ENCODE measurements at regions not wholly inside any gene's neighbourhood (a gene's known extent, or its start where the extent isn't known, plus 50 kb on each side); places are given as distances from the start of the nearest gene placed in this dataset.

DNA sequence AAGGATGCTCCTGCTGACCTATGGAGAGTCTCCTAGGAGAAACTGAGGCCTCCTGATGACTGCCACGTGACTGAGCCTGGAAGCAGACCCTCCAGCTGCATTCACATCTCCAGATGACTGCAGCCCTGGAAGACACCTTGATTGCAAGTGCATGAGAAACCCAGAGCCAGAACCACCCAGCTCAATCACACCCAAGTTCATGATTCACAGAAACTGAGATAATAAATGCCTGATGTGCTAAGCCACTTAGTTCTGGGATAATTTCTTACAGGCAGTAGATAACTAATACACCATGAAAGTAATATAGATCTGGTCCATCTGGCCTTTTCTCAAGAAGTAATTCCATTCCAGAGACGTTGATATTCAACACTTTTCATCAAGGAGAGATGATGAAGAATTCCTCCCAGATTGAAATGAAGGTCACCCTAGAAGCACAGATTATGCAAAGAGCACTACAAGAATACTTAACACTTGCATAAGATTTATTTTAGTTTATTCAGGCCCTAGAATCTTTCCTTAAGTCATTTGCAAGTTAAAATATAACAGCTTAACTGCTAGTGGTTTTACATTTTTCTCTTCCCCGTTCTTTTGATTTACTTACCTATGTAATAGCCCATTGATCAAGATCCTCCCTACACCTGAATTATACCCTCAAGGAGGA, 208.2 kb upstream of the INHBA start:
- DNase-seq (no peak), ATAC-seq (no peak)
- intact Hi-C loops (cut with micrococcal nuclease), result no loop called here

- intact Hi-C loops (cut with micrococcal nuclease), result no loop called here
These were observed 204.6 kb upstream of the INHBA start for GRCh38 chr7:41907444-41907843.

GRCh38 chr7:41900532-41900931, 197.6 kb upstream of the INHBA start:
- ATAC-seq (no peak), DNase-seq (no peak)
- intact Hi-C loops (cut with micrococcal nuclease), result no loop called here

More at GRCh38 chr7:41907444-41907843, 204.6 kb upstream of the INHBA start:
- DNase-seq (no peak), ATAC-seq (no peak)

- intact Hi-C loops (cut with micrococcal nuclease), result no loop called here
- ATAC-seq, result no peak
These were observed 197.0 kb upstream of the INHBA start for GRCh38 chr7:41899823-41900433.

DNA sequence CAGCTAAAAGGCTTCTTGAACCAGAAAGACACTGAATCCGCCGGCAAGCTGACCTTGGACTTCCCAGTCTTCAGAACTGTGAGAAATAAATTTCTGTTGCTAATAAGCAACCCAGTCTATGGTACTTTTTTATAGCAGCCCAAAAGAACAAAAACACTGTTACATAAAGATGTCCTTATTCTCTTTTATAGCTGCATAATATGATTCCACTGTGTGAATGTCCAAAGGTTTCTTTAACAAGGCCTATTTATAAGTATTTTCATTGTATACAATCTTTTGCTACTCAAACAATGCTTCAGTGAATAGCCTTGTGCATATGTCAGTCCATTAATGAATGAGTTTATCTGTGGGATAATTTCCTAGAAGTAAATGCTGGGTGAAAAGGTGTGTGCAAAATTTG, 190.8 kb upstream of the INHBA start:
- no peak for DNase-seq
- ATAC-seq, result no peak
- intact Hi-C loops (cut with micrococcal nuclease), result no loop called here

More at GRCh38 chr7:41899823-41900433, 197.0 kb upstream of the INHBA start:
- DNase-seq, result no peak

- intact Hi-C loops (cut with micrococcal nuclease), result no loop called here
- ATAC-seq, result no peak
- DNase-seq, result no peak
These were observed 189.6 kb upstream of the INHBA start for GRCh38 chr7:41892356-41893100.

- DNase-seq (no peak), ATAC-seq (no peak)
- intact Hi-C loops (cut with micrococcal nuclease), result no loop called here
These were observed 189.1 kb upstream of the INHBA start for GRCh38 chr7:41891950-41892349.

DNA sequence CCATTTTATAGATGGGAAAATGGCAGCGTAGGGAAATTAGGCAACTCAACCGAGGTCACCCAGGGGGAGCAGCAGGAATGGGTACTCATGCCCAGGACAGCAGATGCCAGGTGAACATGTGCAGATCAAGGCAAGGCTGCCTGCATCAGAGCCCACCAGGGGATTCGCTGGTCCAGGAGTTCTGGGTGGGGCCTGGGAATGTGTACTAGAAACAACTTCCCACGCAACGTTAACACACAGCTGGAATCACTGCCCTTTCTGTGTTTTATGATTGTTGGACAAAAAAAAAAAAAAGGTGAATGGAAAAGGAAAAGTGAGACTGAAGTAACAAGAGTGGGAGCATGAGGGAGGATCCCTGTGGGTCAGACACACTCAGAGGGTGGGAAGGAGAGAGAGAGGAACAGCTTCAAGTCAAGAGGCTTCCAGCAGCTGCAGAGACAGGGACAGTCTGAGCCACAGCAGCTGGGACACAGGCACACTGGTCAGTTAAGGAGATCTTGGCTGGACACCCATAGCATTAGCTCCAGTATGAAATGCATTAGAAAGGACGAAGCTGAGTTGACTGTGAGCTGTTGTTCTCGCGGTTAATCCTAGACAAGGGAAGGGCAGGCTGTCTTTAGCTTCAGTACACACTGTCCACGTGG, 187.9 kb upstream of the INHBA start:
- peak; percentile 87 for ATAC-seq
- peak; percentile 45 for DNase-seq
- intact Hi-C loops (cut with micrococcal nuclease), result no loop called here

GRCh38 chr7:41889472-41889871, 186.6 kb upstream of the INHBA start:
- DNase-seq (no peak), ATAC-seq (no peak)
- intact Hi-C loops (cut with micrococcal nuclease), result no loop called here

GRCh38 chr7:41889040-41889439, 186.2 kb upstream of the INHBA start:
- intact Hi-C loops (cut with micrococcal nuclease), result no loop called here
- no peak for DNase-seq
- ATAC-seq, result no peak

DNA sequence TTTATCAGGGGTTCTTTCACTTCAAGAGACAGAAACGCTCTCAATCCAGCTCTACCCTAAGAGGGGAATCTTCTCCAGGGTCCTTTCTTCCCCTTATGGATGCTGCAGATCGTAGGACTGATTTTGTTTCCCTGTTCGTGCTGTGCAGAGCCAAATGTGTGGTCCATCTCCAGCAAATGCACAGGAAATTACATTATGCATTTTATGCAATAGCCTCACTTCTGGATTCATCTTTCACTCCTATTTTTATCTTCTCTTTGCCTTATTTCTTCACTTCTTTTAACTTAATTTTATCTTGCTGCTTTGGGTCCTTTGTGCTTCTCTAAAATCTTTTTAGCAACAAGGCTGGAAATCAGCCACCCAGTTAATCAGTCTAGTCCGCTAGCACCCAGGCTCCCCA, 184.5 kb upstream of the INHBA start:
- DNase-seq (no peak), ATAC-seq (no peak)
- intact Hi-C loops (cut with micrococcal nuclease), result no loop called here

DNA sequence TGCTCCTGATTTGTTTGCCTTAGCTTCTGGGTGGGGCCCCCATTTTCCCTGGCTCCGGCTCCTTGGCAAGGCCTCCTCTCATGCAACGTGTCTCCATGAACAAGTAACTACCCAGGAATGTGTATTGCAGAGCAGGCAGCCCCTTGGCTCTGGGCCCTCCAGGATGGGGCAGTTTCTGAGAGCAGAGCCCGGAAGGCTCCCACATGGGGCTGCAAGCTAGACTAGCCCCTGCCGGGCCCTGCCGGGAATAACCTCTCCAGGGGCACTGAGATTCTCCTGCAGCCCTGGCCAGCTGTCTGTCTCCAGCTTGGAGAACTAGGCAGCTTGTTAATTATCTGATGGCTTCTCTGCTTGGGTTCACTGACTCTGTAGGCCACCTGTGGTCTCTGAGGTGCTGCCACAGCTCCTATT, 184.0 kb upstream of the INHBA start:
- DNase-seq (peak; percentile 72), ATAC-seq (peak; percentile 74)
- intact Hi-C loops (cut with micrococcal nuclease), result no loop called here

- peak; percentile 39 for ATAC-seq
- intact Hi-C loops (cut with micrococcal nuclease), result no loop called here
- DNase-seq, result peak; percentile 33
These were observed 183.5 kb upstream of the INHBA start for GRCh38 chr7:41886262-41886900.

DNA sequence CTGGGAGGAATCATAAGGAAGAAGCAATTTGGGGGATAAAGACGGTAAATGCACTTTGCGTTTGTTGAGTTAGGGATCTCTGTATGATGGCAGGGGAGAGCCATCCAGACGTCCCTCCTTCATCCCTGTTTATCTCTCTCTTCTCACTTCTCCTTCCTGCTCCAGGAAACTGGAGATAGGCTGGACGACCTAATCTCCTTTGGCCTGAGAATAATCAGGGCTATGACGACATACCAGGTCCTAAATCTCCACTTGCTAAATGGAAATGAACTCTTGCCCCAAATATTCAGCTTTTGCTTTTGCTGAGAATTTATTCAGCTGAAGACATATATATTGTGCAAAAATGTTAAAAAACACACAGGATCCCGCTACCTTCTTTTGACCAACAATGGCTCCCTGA, 182.9 kb upstream of the INHBA start:
- intact Hi-C loops (cut with micrococcal nuclease), result no loop called here
- DNase-seq (no peak), ATAC-seq (peak; percentile 9)

DNA sequence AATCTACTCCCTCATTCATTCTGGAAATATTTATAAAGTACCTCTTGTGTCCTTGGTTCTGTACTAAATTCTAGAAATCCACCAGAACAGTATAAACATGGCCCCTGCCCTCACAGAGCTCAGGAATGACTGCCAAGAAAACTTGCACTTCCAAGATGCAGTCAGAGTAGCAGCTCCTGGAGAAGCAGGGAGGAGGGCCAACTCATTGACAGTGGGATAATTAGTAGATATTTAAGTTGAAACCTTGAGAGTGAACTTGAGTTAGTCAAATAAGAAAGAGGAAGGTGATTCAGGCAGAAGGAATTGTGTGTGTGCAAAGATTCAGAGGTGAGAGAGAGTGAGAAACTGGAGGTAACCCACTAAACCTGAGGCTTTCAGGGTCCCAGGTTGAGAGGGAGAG, 182.2 kb upstream of the INHBA start:
- DNase-seq, result no peak
- ATAC-seq, result no peak
- intact Hi-C loops (cut with micrococcal nuclease), result no loop called here

- ATAC-seq (no peak), DNase-seq (no peak)
- intact Hi-C loops (cut with micrococcal nuclease), result no loop called here
These were observed 180.0 kb upstream of the INHBA start for GRCh38 chr7:41882745-41883420.

DNA sequence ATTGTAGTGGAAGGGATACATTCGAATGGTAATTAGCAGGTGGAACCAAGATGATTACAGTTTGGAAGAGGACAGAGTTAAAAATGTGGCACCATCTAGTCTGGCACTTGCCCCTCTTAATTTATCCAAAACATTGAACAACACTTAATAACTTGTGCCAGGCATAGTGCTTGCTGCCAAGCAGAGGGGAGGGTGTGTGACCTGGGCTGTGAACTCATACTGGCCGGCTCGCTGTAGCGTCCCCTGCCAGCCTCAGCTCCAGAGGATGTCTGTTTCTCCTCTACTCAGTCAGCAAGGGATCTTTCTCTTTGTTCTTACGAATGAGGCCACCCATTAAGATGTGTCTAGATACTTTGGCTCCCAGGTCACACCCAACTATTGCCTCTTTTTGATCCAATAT, 179.4 kb upstream of the INHBA start:
- intact Hi-C loops (cut with micrococcal nuclease), result no loop called here
- no peak for ATAC-seq
- no peak for DNase-seq

DNA sequence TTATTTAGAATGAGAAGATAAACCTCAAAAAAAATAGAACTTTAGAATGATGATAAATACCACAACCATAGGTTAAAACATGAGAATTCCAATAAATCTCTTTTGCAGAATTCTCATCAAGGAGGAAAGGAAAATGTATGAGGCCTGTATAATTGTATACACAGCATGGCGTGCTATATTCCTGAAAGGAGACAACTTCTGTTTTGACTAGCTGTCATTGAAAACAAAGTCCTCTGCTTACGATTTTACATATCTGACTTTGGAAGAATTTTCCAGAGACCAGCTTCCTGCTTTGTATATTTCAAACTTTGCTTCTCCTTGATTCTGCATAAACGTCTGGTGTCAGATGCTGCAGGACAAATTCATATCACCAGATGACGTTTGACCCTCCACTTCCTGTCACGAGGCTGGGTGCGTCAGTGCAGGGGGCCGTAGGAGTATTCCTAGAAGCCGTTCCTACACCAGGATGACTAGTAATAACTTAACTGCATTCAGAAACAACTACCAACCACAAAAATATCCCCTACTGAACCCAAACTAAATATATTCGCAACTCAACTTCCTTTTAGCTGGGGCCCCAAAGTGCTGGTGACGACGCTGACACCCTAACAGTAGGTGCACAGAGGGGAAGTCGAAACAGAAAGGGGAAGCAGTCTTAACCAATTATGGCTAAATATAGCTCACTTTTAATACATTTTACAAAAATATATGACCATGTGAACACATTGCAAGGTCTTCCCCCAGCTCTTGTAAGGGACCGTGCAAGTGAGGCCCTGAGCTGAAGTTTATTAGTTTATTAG, 178.6 kb upstream of the INHBA start:
- ATAC-seq (peak; percentile 67), DNase-seq (peak; percentile 33)
- intact Hi-C loops (cut with micrococcal nuclease), result no loop called here

All from left ventricle myocardium superior (tissue), 1 donor.